Pancreas (tissue), 10 donors: ENCODE measurements at regions not wholly inside any gene's neighbourhood (a gene's known extent, or its start where the extent isn't known, plus 50 kb on each side); places are given as distances from the start of the nearest gene placed in this dataset.

Experiments
- ATAC-seq, 4 donors: fragments of 200-7000 bp; cut with Tn5 transposase; one replicate each; pipeline versions ENCODE4 v1.8.0 to v1.9.1; 2020; ENCODE audit warnings: mild to moderate bottlenecking in 4 of 4, moderate library complexity in 4 of 4
- DNase-seq, 6 donors: peaks; one replicate each; pipeline ENCODE4 v3.0.0-alpha.2; 2020
- FAIRE-seq: peaks from 2 replicates; lab custom pipeline; 2012; peaks lifted over from hg19 to GRCh38; lab: Jason Lieb, UNC
- H3K27ac ChIP-seq, 4 donors: fragments of 200-600 bp; sonication (generic); 1 replicate in 3 of 4; 2 replicates in 1 of 4; pipeline versions ENCODE4 v1.5.0 to v1.8.0; 2020
- H3K27me3 ChIP-seq, 4 donors: fragments of 200-600 bp; one replicate each; pipeline ENCODE4 v1.8.0; 2021
- H3K36me3 ChIP-seq, 3 donors: fragments of 200-600 bp; sonication (generic) in 1 of 3; one replicate each; pipeline versions ENCODE4 v1.5.0 to v1.8.0; 2020 to 2021
- H3K4me1 ChIP-seq, 3 donors: fragments of 200-600 bp; one replicate each; pipeline ENCODE4 v1.8.0; 2021
- H3K4me3 ChIP-seq, 4 donors: fragments of 200-600 bp; sonication (generic) in 2 of 4; one replicate each; pipeline versions ENCODE4 v1.5.0 to v1.8.0; 2020 to 2021
- H3K9me3 ChIP-seq, 4 donors: fragments of 200-600 bp; one replicate each; pipeline ENCODE4 v1.8.0; 2021
- WGBS, 2 donors: extraction: QIAGEN DNeasy Blood & Tissue Kit; methylation state at CpG; one replicate each; pipeline ENCODE4 v1.1.7; 2013; 5-methylcytosine and 5-hydroxymethylcytosine counted together
- intact Hi-C, 3 donors: fragments of 100-400 bp; cut with DNase I; formaldehyde crosslinking; loops; one replicate each; pipeline versions ENCODE4 v1.11.1 to v1.14.2; 2022
- TF ChIP-seq, protein P1 (sequence below), 4 donors: fragments of 200-600 bp; sonication (generic) in 3 of 4; IDR thresholded peaks; one replicate each; pipeline versions ENCODE4 v1.5.0 to v1.8.0; 2021; ENCODE audit warnings: antibody characterized with exemption in 4 of 4
- donor health status: healthy with polysubstance abuse.
- donor health status: DM: no; HTN: no; CAD: no; lungs with moderate emphysema.
- donor health status: DM: no; HTN: no; CAD: no.
- donor health status: control.
- donor health status: control.
- donor health status: Bipolar disorder and iron deficiency.
- donor health status: DM: yes; HTN: yes; CAD: no.
- donor health status: DM: no; HTN: no; CAD: no.
- donor health status: DM: no; HTN: no; CAD: no.
- donor health status: DM: yes; HTN: yes; CAD: no.

DNA sequence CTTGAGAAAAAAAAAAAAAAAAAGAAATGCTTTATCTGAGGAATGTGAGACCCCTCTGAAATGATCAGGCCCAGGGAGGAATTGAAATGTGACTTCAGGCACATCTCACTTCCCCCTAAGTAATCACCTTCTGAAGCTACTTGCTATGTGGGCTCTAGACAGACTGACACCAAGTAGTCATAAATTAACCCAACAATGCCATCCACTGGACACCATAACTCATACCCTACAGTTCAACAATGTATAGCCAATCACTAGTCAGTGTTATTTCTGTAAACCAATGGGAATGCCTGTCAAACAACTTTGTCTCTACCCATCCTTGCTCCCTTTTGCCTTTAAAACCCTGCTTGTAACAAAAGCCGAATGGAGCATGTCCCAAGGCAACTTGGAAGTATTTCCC, 182.7 kb upstream of the TMPO start:
- Histone ChIP-seq H3K9me3 (no peaks in the 10 kb centered on the region), H3K36me3 (no peaks in the 10 kb centered on the region), H3K27me3 (no peaks in the 10 kb centered on the region), H3K4me3 (no peak overlapping the region), H3K27ac (no peak overlapping the region), H3K4me1 (no peaks in the 10 kb centered on the region)
- FAIRE-seq = no peak
- TF ChIP-seq, protein P1, sequence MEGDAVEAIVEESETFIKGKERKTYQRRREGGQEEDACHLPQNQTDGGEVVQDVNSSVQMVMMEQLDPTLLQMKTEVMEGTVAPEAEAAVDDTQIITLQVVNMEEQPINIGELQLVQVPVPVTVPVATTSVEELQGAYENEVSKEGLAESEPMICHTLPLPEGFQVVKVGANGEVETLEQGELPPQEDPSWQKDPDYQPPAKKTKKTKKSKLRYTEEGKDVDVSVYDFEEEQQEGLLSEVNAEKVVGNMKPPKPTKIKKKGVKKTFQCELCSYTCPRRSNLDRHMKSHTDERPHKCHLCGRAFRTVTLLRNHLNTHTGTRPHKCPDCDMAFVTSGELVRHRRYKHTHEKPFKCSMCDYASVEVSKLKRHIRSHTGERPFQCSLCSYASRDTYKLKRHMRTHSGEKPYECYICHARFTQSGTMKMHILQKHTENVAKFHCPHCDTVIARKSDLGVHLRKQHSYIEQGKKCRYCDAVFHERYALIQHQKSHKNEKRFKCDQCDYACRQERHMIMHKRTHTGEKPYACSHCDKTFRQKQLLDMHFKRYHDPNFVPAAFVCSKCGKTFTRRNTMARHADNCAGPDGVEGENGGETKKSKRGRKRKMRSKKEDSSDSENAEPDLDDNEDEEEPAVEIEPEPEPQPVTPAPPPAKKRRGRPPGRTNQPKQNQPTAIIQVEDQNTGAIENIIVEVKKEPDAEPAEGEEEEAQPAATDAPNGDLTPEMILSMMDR (IDR thresholded peaks at IDR 0.05) = no peak
- no peak for ATAC-seq
- intact Hi-C loops = no loop called here
- 74 to 97% methylated on average over 1 of the region's 1 CpG for WGBS, 2 donors
- no peak for DNase-seq

DNA sequence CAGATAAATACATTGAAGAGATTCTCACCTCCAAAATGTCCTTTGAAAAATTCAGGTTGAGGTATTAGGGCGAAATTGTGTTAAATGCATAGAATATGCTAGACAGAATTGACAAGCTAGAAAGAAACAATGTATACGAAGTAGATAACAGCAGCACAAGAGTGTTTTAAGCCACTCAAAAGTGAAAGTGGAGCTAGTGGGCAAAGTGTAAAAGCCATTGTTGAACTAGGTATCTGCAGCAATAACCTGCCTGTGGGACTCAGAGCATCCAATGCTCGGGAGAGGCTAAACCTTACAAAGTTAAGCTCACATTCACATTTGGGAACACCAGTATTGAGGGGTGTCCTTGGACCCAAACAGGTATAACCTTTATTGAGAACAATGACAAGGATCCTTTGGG, 180.6 kb upstream of the TMPO start:
- 67 to 75% methylated on average over 3 of the region's 3 CpGs for WGBS, 2 donors
- no peaks in the 10 kb centered on the region for H3K36me3 ChIP-seq
- intact Hi-C loops = no loop called here
- FAIRE-seq = no peak
- no peaks in the 10 kb centered on the region for H3K9me3 ChIP-seq
- no peak overlapping the region for H3K4me3 ChIP-seq
- DNase-seq = no peak
- TF ChIP-seq, protein P1 (IDR thresholded peaks at IDR 0.05) = no peak
- no peaks in the 10 kb centered on the region for H3K27me3 ChIP-seq
- H3K27ac ChIP-seq = no peak overlapping the region
- ATAC-seq = no peak
- no peaks in the 10 kb centered on the region for H3K4me1 ChIP-seq

DNA sequence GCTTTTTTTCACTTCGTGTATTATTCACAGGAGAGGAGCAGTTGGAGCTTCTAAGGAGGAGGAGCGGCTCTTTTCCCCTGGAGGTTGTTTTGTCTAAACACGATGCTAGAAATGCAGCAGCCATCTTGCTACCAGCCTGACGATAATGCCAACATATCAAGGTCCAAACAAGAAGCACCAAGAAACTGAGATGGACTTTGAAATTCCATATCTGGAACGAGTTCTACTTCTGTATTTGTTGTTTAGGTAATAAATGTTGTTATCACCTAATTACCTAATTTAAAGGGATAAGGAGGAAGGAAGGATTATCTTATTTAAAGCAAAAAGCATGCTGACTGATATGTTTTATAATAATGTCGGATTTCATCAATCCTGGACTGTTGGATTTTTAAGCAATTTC, 174.4 kb upstream of the TMPO start:
- 59 to 65% methylated on average over 6 of the region's 6 CpGs for WGBS, 2 donors
- ATAC-seq (no peak), DNase-seq (no peak), FAIRE-seq (no peak)
- no peaks in the 10 kb centered on the region for H3K36me3 ChIP-seq
- no peak overlapping the region for H3K27ac ChIP-seq
- TF ChIP-seq, protein P1 (IDR thresholded peaks at IDR 0.05) = no peak
- intact Hi-C loops = loop anchor here in 1 of 3 donors (10.0 kb wide), 1 partner anchor 186 kb away; no protein-coding TSS in a partner anchor
- no peak overlapping the region for H3K4me3 ChIP-seq
- no peaks in the 10 kb centered on the region for H3K9me3 ChIP-seq
- H3K4me1 ChIP-seq = no peaks in the 10 kb centered on the region
- no peaks in the 10 kb centered on the region for H3K27me3 ChIP-seq

DNA sequence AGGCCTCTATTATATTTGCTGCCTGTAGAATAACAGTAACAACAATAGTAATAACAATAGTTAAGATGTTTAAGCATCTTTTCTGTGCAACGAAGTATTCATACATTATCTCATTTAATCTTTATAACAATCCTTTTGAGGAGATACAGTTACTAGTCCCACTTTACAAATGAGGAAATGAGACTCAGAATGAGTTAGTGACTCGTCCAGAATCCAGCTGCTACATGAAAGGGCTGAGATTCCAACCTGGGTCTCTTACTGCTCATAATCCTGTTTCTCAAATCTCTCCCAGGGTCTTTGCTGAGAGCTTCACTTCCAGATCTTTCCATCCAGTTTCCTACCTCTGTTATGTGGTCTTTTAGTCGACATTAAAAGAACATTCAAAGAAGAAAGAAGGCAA, 173.7 kb upstream of the TMPO start:
- Histone ChIP-seq H3K4me3 (no peak overlapping the region), H3K4me1 (no peaks in the 10 kb centered on the region), H3K36me3 (no peaks in the 10 kb centered on the region), H3K27ac (no peak overlapping the region), H3K27me3 (no peaks in the 10 kb centered on the region), H3K9me3 (no peaks in the 10 kb centered on the region)
- ATAC-seq = no peak
- TF ChIP-seq, protein P1 (IDR thresholded peaks at IDR 0.05) = no peak
- no peak for FAIRE-seq
- DNase-seq = no peak
- WGBS, 2 donors = 49 to 73% methylated on average over 3 of the region's 3 CpGs
- intact Hi-C loops = loop anchor here in 1 of 3 donors (10.0 kb wide), 1 partner anchor 187 kb away; no protein-coding TSS in a partner anchor

DNA sequence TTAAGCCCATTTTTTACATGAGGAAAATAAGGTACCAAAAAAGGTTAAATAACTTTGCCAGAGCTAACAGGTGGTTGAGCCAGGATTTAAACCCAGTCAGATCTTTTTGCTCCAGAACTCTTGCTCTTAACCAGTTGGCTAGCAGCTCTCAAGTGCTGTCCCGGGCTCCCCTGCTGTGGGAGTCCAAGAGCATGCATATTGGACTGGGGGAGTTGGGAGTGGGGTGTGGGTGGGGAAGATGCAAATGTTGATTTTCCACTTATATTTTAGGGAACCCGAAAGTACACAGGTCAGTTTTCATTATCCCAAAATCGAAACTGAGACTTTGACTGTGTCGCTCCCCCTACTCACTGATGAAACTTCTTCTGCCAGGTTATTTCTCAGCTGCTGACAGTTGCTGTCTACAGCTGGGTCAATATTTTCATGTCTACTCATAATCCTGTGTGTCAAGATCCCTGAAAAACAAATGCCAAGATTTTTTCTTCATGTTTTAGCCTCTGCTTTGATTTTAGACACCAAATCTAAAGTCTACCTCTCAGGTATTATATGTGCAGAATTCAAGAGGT, 172.3 kb upstream of the TMPO start:
- WGBS, 2 donors = 68 to 77% methylated on average over 4 of the region's 4 CpGs
- FAIRE-seq = no peak
- intact Hi-C loops = loop anchor here in 1 of 3 donors (10.0 kb wide), 1 partner anchor 188 kb away; no protein-coding TSS in a partner anchor

More for the DNA sequence above, 172.3 kb upstream of the TMPO start:
- H3K36me3 ChIP-seq = no peaks in the 10 kb centered on the region
- no peak overlapping the region for H3K4me3 ChIP-seq
- no peaks in the 10 kb centered on the region for H3K9me3 ChIP-seq
- no peaks in the 10 kb centered on the region for H3K27me3 ChIP-seq
- TF ChIP-seq, protein P1 (IDR thresholded peaks at IDR 0.05) = no peak
- H3K27ac ChIP-seq = no peak overlapping the region
- DNase-seq (no peak), ATAC-seq (no peak)
- no peaks in the 10 kb centered on the region for H3K4me1 ChIP-seq
